ENCODE measurements at regions not wholly inside any gene's neighbourhood (a gene's known extent, or its start where the extent isn't known, plus 50 kb on each side); places are given as distances from the start of the nearest gene placed in this dataset.

- no peak overlapping the region for H3K27ac Mint-ChIP-seq
- no peak for DNase-seq
- no peak overlapping the region for H3K14ac ChIP-seq (ENCODE audit: insufficient read depth, low read length)
- H3K4me1 ChIP-seq (ENCODE audit: insufficient read depth, low read length), result no peaks in the 10 kb centered on the region
- no CpG with 5 or more reads among the region's 4 CpGs for WGBS (ENCODE audit: extremely low coverage, insufficient read length, low lambda C conversion rate)
- H3K4ac ChIP-seq (ENCODE audit: low read depth, low read length), result no peak overlapping the region
- H3K79me1 ChIP-seq (ENCODE audit: insufficient read depth, low read depth, low read length, poor library complexity, severe bottlenecking), result no peaks in the 10 kb centered on the region
- no peak overlapping the region for H4K91ac ChIP-seq (ENCODE audit: insufficient read length, low read depth, low read length)
- H3K79me2 ChIP-seq (ENCODE audit: insufficient read depth, low read length), result no peaks in the 10 kb centered on the region
- H3K4me2 ChIP-seq (ENCODE audit: insufficient read depth, insufficient read length, low read length), result no peak overlapping the region
- no peaks in the 10 kb centered on the region for H4K20me1 ChIP-seq (ENCODE audit: control insufficient read depth, insufficient read depth, insufficient read length)
- H2BK15ac ChIP-seq (ENCODE audit: low read depth, low read length), result no peak overlapping the region
- H2BK5ac ChIP-seq (ENCODE audit: insufficient read length, low read length), result no peak overlapping the region
- no peak overlapping the region for H2AFZ ChIP-seq (ENCODE audit: low read length)
- H3K27me3 ChIP-seq (ENCODE audit: insufficient read depth, low read length), result no peaks in the 10 kb centered on the region
- H3K18ac ChIP-seq (ENCODE audit: insufficient read length, low read depth, low read length), result no peak overlapping the region
- H3K56ac ChIP-seq (ENCODE audit: insufficient read length, low read depth, low read length), result no peak overlapping the region
- H3K27me3 Mint-ChIP-seq (ENCODE audit: low read depth), result no peaks in the 10 kb centered on the region
- H3K23me2 ChIP-seq (ENCODE audit: insufficient read length, low read depth, low read length, poor library complexity, severe bottlenecking), result no peaks in the 10 kb centered on the region
- no peaks in the 10 kb centered on the region for H3K4me1 Mint-ChIP-seq
- no peak overlapping the region for H2BK120ac ChIP-seq (ENCODE audit: low read depth, low read length, poor library complexity, severe bottlenecking)
- no peak overlapping the region for H2BK12ac ChIP-seq (ENCODE audit: insufficient read length, low read depth, low read length)
- no peak overlapping the region for H3K4me3 Mint-ChIP-seq
- no peak overlapping the region for H3T11ph ChIP-seq (ENCODE audit: low read length)
- no peak overlapping the region for H4K8ac ChIP-seq (replicated peaks; ENCODE audit: insufficient read length, low read depth, low read length)
- no peak overlapping the region for H3K23ac ChIP-seq (ENCODE audit: insufficient read length, low read depth, low read length)
- no peak overlapping the region for H3K9ac ChIP-seq (ENCODE audit: extremely low read depth, insufficient read length, low read length)
- no peak; the same call in 2 of the 3 replicates for TF ChIP-seq CTCF (conservative IDR thresholded peaks at IDR 0.05)
- H3K36me3 Mint-ChIP-seq (ENCODE audit: insufficient read depth in 1 of 3, low read depth in 3 of 3), result no peaks in the 10 kb centered on the region; a peak in 1 of 7 replicates
- H2BK20ac ChIP-seq (ENCODE audit: low read depth, low read length, poor library complexity, severe bottlenecking), result no peak overlapping the region
- no peaks in the 10 kb centered on the region for H3K9me3 ChIP-seq (ENCODE audit: control insufficient read depth, low read depth, low read length)
- no peaks in the 10 kb centered on the region for H3K9me3 Mint-ChIP-seq
- no peak overlapping the region for H2AK5ac ChIP-seq (ENCODE audit: insufficient read length, low read length)
- H3K27ac ChIP-seq (ENCODE audit: insufficient read length, low read depth, low read length), result no peak overlapping the region
- no peak overlapping the region for H4K5ac ChIP-seq (ENCODE audit: insufficient read length, low read depth, low read length)
Observed at GRCh38 chr2:145615626-145616025, 1095.7 kb upstream of the ZEB2 start.
